Endometrial microvascular endothelial cells (primary cell): ENCODE measurements at regions not wholly inside any gene's neighbourhood (a gene's known extent, or its start where the extent isn't known, plus 50 kb on each side); places are given as distances from the start of the nearest gene placed in this dataset.
"Not testable (repeated sequence)": the region's sequence is repeated elsewhere in the genome, so short reads cannot be mapped to it uniquely, and the experiment has no call there.

Experiments used
- in situ Hi-C: cut with HindIII; loops from 2 replicates; pipeline ENCODE4 v1.10.0; 2017; ENCODE audit warnings: low sequenced_read_pairs, low pct_unique_long_range_greater_than_20kb; ENCODE audit errors: inconsistent ontology term

- in situ Hi-C loops: no loop called here
These were observed 147.7 kb downstream of the COG6 start for GRCh38 chr13:39803156-39803555.

GRCh38 chr13:39803851-39804250 lies 148.4 kb downstream of the COG6 start:
- in situ Hi-C loops: no loop called here

GRCh38 chr13:39804332-39805210 lies 149.1 kb downstream of the COG6 start:
- in situ Hi-C loops: no loop called here

GRCh38 chr13:39809466-39809865 lies 154.0 kb downstream of the COG6 start:
- in situ Hi-C loops: no loop called here

- in situ Hi-C loops: no loop called here
These were observed 154.8 kb downstream of the COG6 start for GRCh38 chr13:39810091-39810877.

- in situ Hi-C loops: no loop called here
These were observed 155.6 kb downstream of the COG6 start for GRCh38 chr13:39811051-39811450.

- in situ Hi-C loops: no loop called here
These were observed 156.2 kb downstream of the COG6 start for GRCh38 chr13:39811696-39812095.

GRCh38 chr13:39815345-39816111 lies 160.1 kb downstream of the COG6 start:
- in situ Hi-C loops: no loop called here

GRCh38 chr13:39816936-39817335 lies 161.5 kb downstream of the COG6 start:
- in situ Hi-C loops: no loop called here

GRCh38 chr13:39818953-39819352 lies 163.5 kb downstream of the COG6 start:
- in situ Hi-C loops: no loop called here

- in situ Hi-C loops: no loop called here
These were observed 165.1 kb downstream of the COG6 start for GRCh38 chr13:39820606-39821005.

GRCh38 chr13:39821977-39822376 lies 166.5 kb downstream of the COG6 start:
- in situ Hi-C loops: no loop called here

GRCh38 chr13:39822437-39822836 lies 167.0 kb downstream of the COG6 start:
- in situ Hi-C loops: no loop called here

- in situ Hi-C loops: no loop called here
These were observed 167.7 kb downstream of the COG6 start for GRCh38 chr13:39823063-39823713.

- in situ Hi-C loops: no loop called here
These were observed 170.4 kb downstream of the COG6 start for GRCh38 chr13:39825886-39826285.

GRCh38 chr13:39835253-39835652 lies 179.8 kb downstream of the COG6 start:
- in situ Hi-C loops: no loop called here

GRCh38 chr13:39836038-39836437 lies 180.6 kb downstream of the COG6 start:
- in situ Hi-C loops: no loop called here

GRCh38 chr13:39837866-39838265 lies 182.4 kb downstream of the COG6 start:
- in situ Hi-C loops: not testable (repeated sequence)

- in situ Hi-C loops: no loop called here
These were observed 184.7 kb downstream of the COG6 start for GRCh38 chr13:39840201-39840600.
